ENCODE measurements at regions not wholly inside any gene's neighbourhood (a gene's known extent, or its start where the extent isn't known, plus 50 kb on each side); places are given as distances from the start of the nearest gene placed in this dataset.

- H3K36me3 Mint-ChIP-seq, result no peaks in the 10 kb centered on the region
- no peaks in the 10 kb centered on the region for H3K27me3 Mint-ChIP-seq
- H3K27ac Mint-ChIP-seq, result no peak overlapping the region
- no peak overlapping the region for H3K4me3 Mint-ChIP-seq
- DNase-seq, result no peak
- CTCF ChIA-PET, result no interaction called here
- H3K9me3 Mint-ChIP-seq, result peaks cover 7% of the 10 kb centered on the region
- no peaks in the 10 kb centered on the region for H3K4me1 Mint-ChIP-seq
These were observed 660.7 kb upstream of the PHF14 start for GRCh38 chr7:10312942-10313341.

GRCh38 chr7:10315881-10316280 is 657.8 kb upstream of the PHF14 start:
- no peaks in the 10 kb centered on the region for H3K4me1 Mint-ChIP-seq
- CTCF ChIA-PET, result no interaction called here
- H3K27me3 Mint-ChIP-seq, result no peaks in the 10 kb centered on the region
- H3K9me3 Mint-ChIP-seq, result peaks cover 7% of the 10 kb centered on the region
- no peaks in the 10 kb centered on the region for H3K36me3 Mint-ChIP-seq
- no peak overlapping the region for H3K27ac Mint-ChIP-seq
- no peak for DNase-seq
- no peak overlapping the region for H3K4me3 Mint-ChIP-seq

- no peaks in the 10 kb centered on the region for H3K36me3 Mint-ChIP-seq
- no peak overlapping the region for H3K27ac Mint-ChIP-seq
- H3K4me1 Mint-ChIP-seq, result no peaks in the 10 kb centered on the region
- CTCF ChIA-PET, result no interaction called here
- peaks cover 7% of the 10 kb centered on the region for H3K9me3 Mint-ChIP-seq
- H3K27me3 Mint-ChIP-seq, result no peaks in the 10 kb centered on the region
- no peak for DNase-seq
- H3K4me3 Mint-ChIP-seq, result no peak overlapping the region
These were observed 657.2 kb upstream of the PHF14 start for GRCh38 chr7:10316488-10316887.

GRCh38 chr7:10325395-10325794 is 648.3 kb upstream of the PHF14 start:
- no peak for DNase-seq
- Mint-ChIP-seq H3K27me3 (no peaks in the 10 kb centered on the region), H3K27ac (no peak overlapping the region), H3K4me3 (no peak overlapping the region), H3K4me1 (no peaks in the 10 kb centered on the region), H3K9me3 (no peaks in the 10 kb centered on the region), H3K36me3 (no peaks in the 10 kb centered on the region)
- CTCF ChIA-PET, result no interaction called here

- Mint-ChIP-seq H3K4me3 (no peak overlapping the region), H3K9me3 (no peaks in the 10 kb centered on the region), H3K36me3 (no peaks in the 10 kb centered on the region), H3K4me1 (no peaks in the 10 kb centered on the region), H3K27me3 (no peaks in the 10 kb centered on the region), H3K27ac (no peak overlapping the region)
- CTCF ChIA-PET, result no interaction called here
- no peak for DNase-seq
These were observed 630.6 kb upstream of the PHF14 start for GRCh38 chr7:10343108-10343507.

- Mint-ChIP-seq H3K27ac (no peak overlapping the region), H3K27me3 (no peaks in the 10 kb centered on the region), H3K4me1 (no peaks in the 10 kb centered on the region), H3K36me3 (no peaks in the 10 kb centered on the region), H3K9me3 (no peaks in the 10 kb centered on the region), H3K4me3 (no peak overlapping the region)
- CTCF ChIA-PET, result no interaction called here
- DNase-seq, result no peak
These were observed 627.6 kb upstream of the PHF14 start for GRCh38 chr7:10346032-10346431.

GRCh38 chr7:10355816-10356215 is 617.9 kb upstream of the PHF14 start:
- Mint-ChIP-seq H3K27me3 (no peaks in the 10 kb centered on the region), H3K27ac (no peak overlapping the region), H3K36me3 (no peaks in the 10 kb centered on the region), H3K9me3 (peaks cover 8% of the 10 kb centered on the region), H3K4me1 (no peaks in the 10 kb centered on the region), H3K4me3 (no peak overlapping the region)
- CTCF ChIA-PET, result no interaction called here
- no peak for DNase-seq

- CTCF ChIA-PET, result no interaction called here
- Mint-ChIP-seq H3K36me3 (no peaks in the 10 kb centered on the region), H3K27me3 (no peaks in the 10 kb centered on the region), H3K9me3 (peaks cover 6% of the 10 kb centered on the region), H3K4me3 (no peak overlapping the region), H3K27ac (no peak overlapping the region), H3K4me1 (no peaks in the 10 kb centered on the region)
- DNase-seq, result no peak
These were observed 613.6 kb upstream of the PHF14 start for GRCh38 chr7:10360050-10360449.

GRCh38 chr7:10401793-10402192 is 571.9 kb upstream of the PHF14 start:
- H3K9me3 Mint-ChIP-seq, result peaks cover 16% of the 10 kb centered on the region
- DNase-seq, result no peak
- no peaks in the 10 kb centered on the region for H3K36me3 Mint-ChIP-seq
- H3K4me1 Mint-ChIP-seq, result no peaks in the 10 kb centered on the region
- H3K4me3 Mint-ChIP-seq, result no peak overlapping the region
- no peak overlapping the region for H3K27ac Mint-ChIP-seq
- CTCF ChIA-PET, result no interaction called here
- H3K27me3 Mint-ChIP-seq, result no peaks in the 10 kb centered on the region

- no peaks in the 10 kb centered on the region for H3K27me3 Mint-ChIP-seq
- no peaks in the 10 kb centered on the region for H3K9me3 Mint-ChIP-seq
- H3K27ac Mint-ChIP-seq, result no peak overlapping the region
- no peak overlapping the region for H3K4me3 Mint-ChIP-seq
- no peaks in the 10 kb centered on the region for H3K36me3 Mint-ChIP-seq
- CTCF ChIA-PET, result interaction anchor here (0.8 to 1.6 kb wide), 7 partner anchors 9 to 1996 kb away, joined by 3 to 5 read pairs (median 4); no protein-coding TSS in a partner anchor
- peak; percentile 29 for DNase-seq
- no peaks in the 10 kb centered on the region for H3K4me1 Mint-ChIP-seq
These were observed 561.2 kb upstream of the PHF14 start for GRCh38 chr7:10412422-10413019.

GRCh38 chr7:10418985-10419384 is 554.7 kb upstream of the PHF14 start:
- H3K4me1 Mint-ChIP-seq, result no peaks in the 10 kb centered on the region
- no peak overlapping the region for H3K4me3 Mint-ChIP-seq
- CTCF ChIA-PET, result no interaction called here
- no peak overlapping the region for H3K27ac Mint-ChIP-seq
- H3K36me3 Mint-ChIP-seq, result no peaks in the 10 kb centered on the region
- no peaks in the 10 kb centered on the region for H3K9me3 Mint-ChIP-seq
- DNase-seq, result no peak
- H3K27me3 Mint-ChIP-seq, result no peaks in the 10 kb centered on the region

- Mint-ChIP-seq H3K9me3 (no peaks in the 10 kb centered on the region), H3K27me3 (no peaks in the 10 kb centered on the region), H3K27ac (no peak overlapping the region), H3K4me1 (no peaks in the 10 kb centered on the region), H3K4me3 (no peak overlapping the region), H3K36me3 (no peaks in the 10 kb centered on the region)
- CTCF ChIA-PET, result interaction anchor here (1.1 kb wide), 1 partner anchor 16 kb away, joined by 5 read pairs; no protein-coding TSS in a partner anchor
- no peak for DNase-seq
These were observed 544.6 kb upstream of the PHF14 start for GRCh38 chr7:10429031-10429430.

GRCh38 chr7:10429511-10429910 is 544.2 kb upstream of the PHF14 start:
- DNase-seq, result no peak
- Mint-ChIP-seq H3K9me3 (no peaks in the 10 kb centered on the region), H3K27me3 (no peaks in the 10 kb centered on the region), H3K27ac (no peak overlapping the region), H3K4me1 (no peaks in the 10 kb centered on the region), H3K36me3 (no peaks in the 10 kb centered on the region), H3K4me3 (no peak overlapping the region)
- CTCF ChIA-PET, result no interaction called here

- no peaks in the 10 kb centered on the region for H3K9me3 Mint-ChIP-seq
- no peaks in the 10 kb centered on the region for H3K36me3 Mint-ChIP-seq
- no peak overlapping the region for H3K4me3 Mint-ChIP-seq
- CTCF ChIA-PET, result no interaction called here
- no peak overlapping the region for H3K27ac Mint-ChIP-seq
- DNase-seq, result no peak
- H3K27me3 Mint-ChIP-seq, result no peaks in the 10 kb centered on the region
- H3K4me1 Mint-ChIP-seq, result no peaks in the 10 kb centered on the region
These were observed 537.4 kb upstream of the PHF14 start for GRCh38 chr7:10436302-10436701.

- CTCF ChIA-PET, result no interaction called here
- Mint-ChIP-seq H3K27me3 (no peaks in the 10 kb centered on the region), H3K27ac (no peak overlapping the region)
These were observed 534.6 kb upstream of the PHF14 start for GRCh38 chr7:10439027-10439426.

GRCh38 chr7:10455936-10456335 is 517.7 kb upstream of the PHF14 start:
- Mint-ChIP-seq H3K27me3 (no peaks in the 10 kb centered on the region), H3K36me3 (no peaks in the 10 kb centered on the region), H3K4me1 (no peaks in the 10 kb centered on the region), H3K27ac (no peak overlapping the region), H3K9me3 (peaks cover 9% of the 10 kb centered on the region), H3K4me3 (no peak overlapping the region)
- CTCF ChIA-PET, result no interaction called here
- no peak for DNase-seq

More at GRCh38 chr7:10439027-10439426, 534.6 kb upstream of the PHF14 start:
- H3K9me3 Mint-ChIP-seq, result peaks cover 9% of the 10 kb centered on the region
- no peak overlapping the region for H3K4me3 Mint-ChIP-seq
- H3K4me1 Mint-ChIP-seq, result no peaks in the 10 kb centered on the region
- no peaks in the 10 kb centered on the region for H3K36me3 Mint-ChIP-seq
- no peak for DNase-seq
